NT2/D1 (cell line): ENCODE measurements at regions not wholly inside any gene's neighbourhood (a gene's known extent, or its start where the extent isn't known, plus 50 kb on each side); places are given as distances from the start of the nearest gene placed in this dataset.
A peak's percentile ranks its signal among the peaks of the same experiment; 100 is the strongest.

ENCODE experiments used
- DNase-seq: peaks from one replicate; pipeline ENCODE4 v3.0.0-alpha.2; 2011; ENCODE audit warnings: low read depth, low spot score
- H3K27me3 ChIP-seq: 2 replicates; pipeline ENCODE4 v1.6.0; 2011; ENCODE audit warnings: mild to moderate bottlenecking; ENCODE audit not compliant: insufficient read length, insufficient read depth
- H3K36me3 ChIP-seq: 2 replicates; pipeline ENCODE4 v1.6.1; 2011; ENCODE audit warnings: mild to moderate bottlenecking, low read length, mixed read lengths; ENCODE audit not compliant: insufficient read depth, insufficient read length
- H3K4me1 ChIP-seq: 2 replicates; pipeline ENCODE4 v1.5.1; 2011; ENCODE audit not compliant: insufficient read depth, insufficient read length
- H3K4me3 ChIP-seq: 2 replicates; pipeline ENCODE4 v1.5.1; 2011; ENCODE audit warnings: low read depth; ENCODE audit not compliant: insufficient read length
- H3K9ac ChIP-seq: 2 replicates; pipeline ENCODE4 v1.6.0; 2011; ENCODE audit warnings: low read depth; ENCODE audit not compliant: insufficient read length
- H3K9me3 ChIP-seq: 2 replicates; pipeline ENCODE4 v1.5.1; 2011; ENCODE audit warnings: mild to moderate bottlenecking, low read length; ENCODE audit not compliant: insufficient read depth
- SUZ12 ChIP-seq: IDR thresholded peaks from 2 replicates; pipeline ENCODE4 v1.6.1; 2011; ENCODE audit not compliant: insufficient read length, insufficient read depth; ENCODE audit errors: extremely low read depth
- YY1 ChIP-seq: IDR thresholded peaks from 2 replicates; pipeline ENCODE4 v1.6.1; 2011; ENCODE audit not compliant: insufficient read length, insufficient read depth
- ZNF274 ChIP-seq: IDR thresholded peaks from 2 replicates; pipeline ENCODE4 v1.6.1; 2011; ENCODE audit warnings: mild to moderate bottlenecking, low read depth, low read length

DNA sequence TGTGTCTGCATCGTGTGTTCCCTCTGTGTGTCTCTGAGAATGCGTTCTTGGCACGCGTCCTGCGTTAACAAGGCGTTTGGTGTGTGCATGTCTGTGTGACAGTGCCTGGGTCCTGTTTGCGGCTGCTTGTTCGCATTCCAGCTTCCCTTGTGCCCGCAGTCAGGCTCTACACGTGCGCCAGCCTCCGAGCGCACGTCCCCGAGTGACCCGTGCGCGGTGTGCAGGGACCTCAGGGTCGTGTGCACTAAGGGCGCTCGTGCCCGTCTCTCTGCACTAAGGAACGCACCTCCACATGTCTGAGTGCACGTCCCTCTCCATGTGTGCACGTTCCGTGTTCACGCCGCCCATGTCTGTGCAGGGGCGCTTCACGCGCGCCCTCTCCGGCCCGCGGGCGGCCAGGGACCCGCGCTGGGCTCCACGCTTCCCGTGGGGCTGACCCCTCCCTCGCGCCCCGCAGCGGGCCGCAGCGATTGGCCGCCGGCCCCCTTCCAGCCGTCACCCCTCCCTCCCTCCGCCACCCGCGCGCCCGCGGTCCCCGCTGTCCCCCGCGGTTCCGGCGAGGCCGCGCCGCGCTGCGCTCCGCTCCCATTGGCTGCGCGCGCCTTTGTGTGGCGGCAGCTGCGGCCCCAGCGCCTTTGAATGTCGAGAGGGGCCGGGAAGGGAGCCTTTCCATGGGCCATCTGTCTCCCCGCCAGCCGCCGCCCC lies 229.4 kb downstream of the HAUS1 start:
- H3K9ac ChIP-seq: peak overlapping the region; percentile 66
- no peak for TF ChIP-seq ZNF274
- no peak for TF ChIP-seq YY1
- TF ChIP-seq SUZ12: no peak
- H3K4me3 ChIP-seq: peak overlapping the region; percentile 63
- H3K27me3 ChIP-seq: peaks cover 42% of the 10 kb centered on the region
- H3K4me1 ChIP-seq: peaks cover 13% of the 10 kb centered on the region
- DNase-seq: no peak
- no peaks in the 10 kb centered on the region for H3K9me3 ChIP-seq
- no peaks in the 10 kb centered on the region for H3K36me3 ChIP-seq

DNA sequence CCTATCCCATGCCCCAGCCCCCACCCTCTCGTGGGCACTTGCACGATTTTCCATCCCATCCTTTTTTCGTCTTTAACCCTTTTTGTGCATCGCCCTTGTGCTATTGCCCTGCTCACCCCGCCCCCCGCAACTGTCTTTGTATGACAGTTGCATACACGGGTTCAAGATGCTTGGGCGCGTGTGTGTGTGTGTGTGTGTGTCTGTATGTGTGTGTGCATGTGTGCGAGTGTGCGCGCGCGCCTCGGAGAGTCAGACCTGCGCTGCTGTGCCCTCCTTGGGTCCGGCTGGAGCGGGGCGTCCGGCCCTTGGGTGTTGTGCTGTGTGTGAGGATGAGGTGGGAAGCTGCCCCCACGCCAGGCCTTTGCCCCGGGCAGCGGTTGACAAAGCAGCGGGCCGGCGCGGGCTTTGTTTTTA lies 230.7 kb downstream of the HAUS1 start:
- no peak for DNase-seq
- H3K9ac ChIP-seq: peak overlapping the region; percentile 50
- peaks cover 42% of the 10 kb centered on the region for H3K27me3 ChIP-seq
- H3K4me1 ChIP-seq: peaks cover 16% of the 10 kb centered on the region
- TF ChIP-seq SUZ12 (no peak), ZNF274 (no peak), YY1 (no peak)
- H3K4me3 ChIP-seq: peak overlapping the region; percentile 40
- no peaks in the 10 kb centered on the region for H3K9me3 ChIP-seq
- H3K36me3 ChIP-seq: no peaks in the 10 kb centered on the region

DNA sequence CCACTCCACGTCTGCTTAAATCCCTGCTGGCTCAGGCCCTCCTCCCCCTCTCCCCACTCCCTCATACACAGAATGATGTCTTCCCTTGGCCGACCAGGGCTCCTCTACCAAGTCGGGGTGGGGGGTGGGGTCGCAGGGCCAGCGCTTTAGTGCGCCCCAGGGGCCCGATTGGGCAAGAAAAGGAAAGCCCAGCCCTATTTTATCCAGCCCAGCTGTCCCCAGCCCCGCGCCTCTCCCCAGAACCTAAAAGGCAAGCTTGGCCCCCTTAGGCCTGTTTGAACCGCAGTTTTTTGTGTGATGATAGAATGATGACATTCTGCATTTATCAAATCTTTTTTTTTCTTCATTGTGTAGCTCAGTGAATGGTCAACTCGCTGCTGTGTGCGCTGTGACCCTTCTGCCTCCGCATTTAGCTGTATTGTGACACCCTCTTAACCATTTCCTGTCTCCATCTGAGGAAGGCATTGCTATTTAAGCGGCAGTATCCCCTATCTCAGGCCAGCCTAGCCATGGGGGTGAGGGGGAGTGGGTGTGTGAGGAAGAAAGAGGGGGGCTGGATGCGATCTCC lies 231.4 kb downstream of the HAUS1 start:
- peak overlapping the region; percentile 40 for H3K4me3 ChIP-seq
- no peak for TF ChIP-seq SUZ12
- no peak for TF ChIP-seq ZNF274
- no peak for TF ChIP-seq YY1
- H3K9ac ChIP-seq: peak overlapping the region; percentile 50
- no peaks in the 10 kb centered on the region for H3K36me3 ChIP-seq
- H3K27me3 ChIP-seq: peaks cover 42% of the 10 kb centered on the region
- H3K9me3 ChIP-seq: no peaks in the 10 kb centered on the region
- no peak for DNase-seq
- H3K4me1 ChIP-seq: peaks cover 16% of the 10 kb centered on the region

DNA sequence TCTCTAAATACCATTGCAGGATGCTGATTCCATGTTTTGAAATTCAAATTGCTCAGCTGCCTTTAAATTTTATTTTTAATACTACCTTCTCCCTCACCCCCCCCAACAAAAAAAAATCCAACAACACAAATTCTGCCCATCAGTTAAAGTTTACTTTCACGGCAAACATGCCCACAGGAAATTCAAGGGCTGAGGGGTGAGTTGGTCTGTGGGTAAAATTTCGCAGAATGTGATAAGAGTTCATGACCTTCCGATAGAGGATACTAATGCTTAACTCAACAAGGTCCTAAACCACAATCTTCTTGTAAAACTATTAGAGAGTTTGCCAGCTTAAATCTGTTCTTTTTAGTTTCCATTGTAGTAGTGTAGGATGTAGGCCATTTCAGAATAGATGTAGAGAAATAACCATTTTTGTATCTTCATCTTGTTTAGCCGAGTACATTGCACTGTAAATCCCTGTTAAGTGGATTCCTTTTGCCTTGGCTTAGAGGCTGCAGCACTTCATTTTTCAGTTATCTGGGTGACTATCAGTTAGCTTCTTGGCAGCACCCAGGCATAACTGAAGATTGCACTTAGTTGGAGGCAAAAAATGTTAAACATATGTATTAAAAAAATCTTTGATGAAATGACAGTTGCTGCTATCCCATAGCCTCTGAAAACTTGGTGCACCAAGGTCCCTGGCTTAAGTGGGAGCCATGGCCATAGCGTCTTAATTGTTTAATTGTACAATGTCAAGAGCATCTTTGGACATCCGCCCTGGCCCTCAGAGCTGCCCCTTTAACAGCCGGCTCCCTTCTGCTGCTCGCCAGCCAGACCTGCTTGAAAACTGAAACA lies 232.3 kb downstream of the HAUS1 start:
- DNase-seq: no peak
- no peak overlapping the region for H3K4me3 ChIP-seq
- H3K27me3 ChIP-seq: peaks cover 42% of the 10 kb centered on the region
- H3K9ac ChIP-seq: no peak overlapping the region
- TF ChIP-seq ZNF274 (no peak), YY1 (no peak), SUZ12 (no peak)
- no peaks in the 10 kb centered on the region for H3K9me3 ChIP-seq
- peaks cover 16% of the 10 kb centered on the region for H3K4me1 ChIP-seq
- no peaks in the 10 kb centered on the region for H3K36me3 ChIP-seq

DNA sequence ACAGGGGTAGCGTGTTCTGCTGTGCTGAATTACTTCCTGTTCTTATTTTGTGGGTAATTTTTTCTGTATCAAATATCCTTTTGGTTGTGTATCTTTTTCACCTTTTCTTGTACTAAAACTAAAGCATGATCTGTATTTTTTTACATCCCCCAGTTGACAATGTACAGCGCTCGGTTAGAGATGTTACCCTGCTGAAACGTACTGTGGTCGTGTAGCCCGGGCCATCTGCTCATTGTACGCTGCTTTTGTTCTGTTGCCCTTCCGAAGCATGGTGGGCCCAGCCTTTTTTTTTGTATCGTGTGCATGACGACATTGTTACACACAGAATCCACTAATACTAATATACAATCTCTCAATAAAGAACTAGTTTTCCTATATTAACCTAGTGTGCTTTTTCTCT lies 233.1 kb downstream of the HAUS1 start:
- no peak overlapping the region for H3K9ac ChIP-seq
- H3K36me3 ChIP-seq: no peaks in the 10 kb centered on the region
- DNase-seq: no peak
- TF ChIP-seq SUZ12: no peak
- H3K4me1 ChIP-seq: peaks cover 15% of the 10 kb centered on the region
- H3K4me3 ChIP-seq: no peak overlapping the region
- H3K9me3 ChIP-seq: no peaks in the 10 kb centered on the region
- peaks cover 40% of the 10 kb centered on the region for H3K27me3 ChIP-seq

DNA sequence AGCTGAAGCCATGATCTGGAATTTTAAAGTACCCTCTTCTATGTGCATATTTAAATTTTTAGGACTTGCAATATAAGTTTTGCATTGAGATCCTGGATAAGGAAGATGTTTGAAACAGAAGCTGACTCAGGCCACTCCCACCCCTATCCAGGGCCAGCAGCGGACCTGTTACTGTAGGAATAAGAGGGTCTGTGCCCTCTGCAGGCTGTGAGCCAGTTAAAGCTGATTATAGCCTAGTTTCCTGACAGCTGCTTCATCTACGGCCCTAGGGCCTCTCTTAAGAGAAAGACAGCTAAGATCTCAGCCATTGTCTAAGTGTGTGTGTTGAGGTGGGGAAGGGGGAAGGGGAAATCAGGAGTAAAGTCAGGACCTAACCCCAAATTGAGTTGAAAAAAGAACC lies 234.0 kb downstream of the HAUS1 start:
- DNase-seq: no peak
- Histone ChIP-seq H3K9ac (no peak overlapping the region), H3K27me3 (peaks cover 30% of the 10 kb centered on the region), H3K4me3 (no peak overlapping the region), H3K4me1 (peaks cover 9% of the 10 kb centered on the region), H3K9me3 (no peaks in the 10 kb centered on the region), H3K36me3 (no peaks in the 10 kb centered on the region)
- no peak for TF ChIP-seq SUZ12
- TF ChIP-seq YY1: no peak
- no peak for TF ChIP-seq ZNF274

DNA sequence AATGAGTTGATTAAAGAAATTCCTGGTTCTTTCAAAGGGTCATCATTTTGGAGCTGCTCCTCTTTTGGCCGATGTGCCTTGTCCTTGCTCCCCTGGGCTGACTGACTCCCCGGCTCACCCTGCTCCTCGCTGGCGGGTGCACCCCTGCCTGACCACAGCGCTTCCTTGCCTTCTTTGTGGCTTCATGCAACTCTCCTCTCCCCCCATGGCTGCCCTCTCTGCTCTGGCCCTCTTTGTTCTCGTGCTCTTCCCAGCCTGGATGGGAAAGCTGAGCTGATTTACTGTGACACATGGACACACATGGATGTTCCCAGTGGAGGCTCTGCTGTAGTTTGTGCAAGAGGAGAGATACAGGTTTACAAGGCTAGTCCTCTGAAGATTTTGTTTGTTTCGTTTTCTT lies 234.6 kb downstream of the HAUS1 start:
- DNase-seq: no peak
- H3K9me3 ChIP-seq: no peaks in the 10 kb centered on the region
- H3K4me3 ChIP-seq: no peak overlapping the region
- H3K9ac ChIP-seq: peak overlapping the region; percentile 13
- no peaks in the 10 kb centered on the region for H3K36me3 ChIP-seq
- peaks cover 25% of the 10 kb centered on the region for H3K27me3 ChIP-seq
- H3K4me1 ChIP-seq: peaks cover 9% of the 10 kb centered on the region
- TF ChIP-seq ZNF274: no peak
- TF ChIP-seq SUZ12: no peak
- no peak for TF ChIP-seq YY1
